ENCODE measurements at regions not wholly inside any gene's neighbourhood (a gene's known extent, or its start where the extent isn't known, plus 50 kb on each side); places are given as distances from the start of the nearest gene placed in this dataset.

DNA sequence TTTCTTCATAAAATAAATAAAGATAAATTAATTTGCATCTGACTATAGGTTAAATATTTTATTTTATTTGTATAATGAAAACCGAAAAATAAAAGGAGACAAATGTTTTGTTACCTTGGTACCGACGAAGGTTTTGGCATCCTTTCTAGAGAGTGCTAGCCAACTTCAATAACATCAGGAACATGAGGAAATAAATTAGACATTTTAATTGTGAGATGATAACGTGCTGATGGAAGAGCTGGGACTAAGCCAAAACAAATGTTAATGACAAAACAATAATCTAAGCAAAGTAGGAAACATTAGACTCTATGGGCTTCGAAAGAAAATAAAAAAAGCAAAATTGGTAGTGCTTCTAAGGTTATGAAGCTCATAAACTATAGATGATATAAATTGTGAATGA lies 201.0 kb downstream of the IRX2 start:
- TF ChIP-seq, protein P1, sequence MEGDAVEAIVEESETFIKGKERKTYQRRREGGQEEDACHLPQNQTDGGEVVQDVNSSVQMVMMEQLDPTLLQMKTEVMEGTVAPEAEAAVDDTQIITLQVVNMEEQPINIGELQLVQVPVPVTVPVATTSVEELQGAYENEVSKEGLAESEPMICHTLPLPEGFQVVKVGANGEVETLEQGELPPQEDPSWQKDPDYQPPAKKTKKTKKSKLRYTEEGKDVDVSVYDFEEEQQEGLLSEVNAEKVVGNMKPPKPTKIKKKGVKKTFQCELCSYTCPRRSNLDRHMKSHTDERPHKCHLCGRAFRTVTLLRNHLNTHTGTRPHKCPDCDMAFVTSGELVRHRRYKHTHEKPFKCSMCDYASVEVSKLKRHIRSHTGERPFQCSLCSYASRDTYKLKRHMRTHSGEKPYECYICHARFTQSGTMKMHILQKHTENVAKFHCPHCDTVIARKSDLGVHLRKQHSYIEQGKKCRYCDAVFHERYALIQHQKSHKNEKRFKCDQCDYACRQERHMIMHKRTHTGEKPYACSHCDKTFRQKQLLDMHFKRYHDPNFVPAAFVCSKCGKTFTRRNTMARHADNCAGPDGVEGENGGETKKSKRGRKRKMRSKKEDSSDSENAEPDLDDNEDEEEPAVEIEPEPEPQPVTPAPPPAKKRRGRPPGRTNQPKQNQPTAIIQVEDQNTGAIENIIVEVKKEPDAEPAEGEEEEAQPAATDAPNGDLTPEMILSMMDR (IDR thresholded peaks at IDR 0.05; ENCODE audit: low read length) = no peak
- TF ChIP-seq EZH2 (optimal IDR thresholded peaks at IDR 0.05; ENCODE audit: low read depth, low read length) = no peak
